A549 (cell line): ENCODE measurements at regions not wholly inside any gene's neighbourhood (a gene's known extent, or its start where the extent isn't known, plus 50 kb on each side); places are given as distances from the start of the nearest gene placed in this dataset.

ENCODE experiments used
- CHD2 ChIP-seq: fragments of 150-350 bp; IDR thresholded peaks from 2 replicates; pipeline ENCODE4 v1.6.1; 2014; ENCODE audit warnings: low read length; ENCODE audit not compliant: partially characterized antibody
- JUN ChIP-seq, 2 experiments: fragments of >200 bp; sonication (Bioruptor Twin); formaldehyde crosslinking; IDR thresholded peaks; 2 replicates in 1 of 2; 3 replicates in 1 of 2; pipeline ENCODE4 v1.6.1; 2016 to 2017
- JUNB ChIP-seq: fragments of >200 bp; sonication (Bioruptor Twin); formaldehyde crosslinking; IDR thresholded peaks from 2 replicates; pipeline ENCODE4 v1.6.1; 2016
- MAX ChIP-seq: IDR thresholded peaks from 2 replicates; pipeline ENCODE4 v1.6.1; 2012
- MAZ ChIP-seq: fragments of 150-350 bp; IDR thresholded peaks from 2 replicates; pipeline ENCODE4 v1.6.1; 2014; ENCODE audit warnings: antibody characterized with exemption, low read depth, low read length, borderline replicate concordance
- MYC ChIP-seq: IDR thresholded peaks from 2 replicates; pipeline ENCODE4 v1.6.1; 2012; ENCODE audit warnings: mild to moderate bottlenecking, inconsistent platforms, low read length, improper control_type of control experiment, borderline replicate concordance
- POLR2A ChIP-seq: IDR thresholded peaks from 2 replicates; pipeline ENCODE4 v1.6.1; 2012; ENCODE audit warnings: mild to moderate bottlenecking, low read length
- REST ChIP-seq: fragments of 200-600 bp; sonication (generic); IDR thresholded peaks from 2 replicates; pipeline ENCODE4 v1.6.1; 2016; ENCODE audit warnings: antibody characterized with exemption, mild to moderate bottlenecking, moderate library complexity
- RFX5 ChIP-seq: fragments of 450-650 bp; IDR thresholded peaks from 2 replicates; pipeline ENCODE4 v1.7.1; 2014; ENCODE audit warnings: antibody characterized with exemption, mild to moderate bottlenecking, moderate library complexity
- TF ChIP-seq, protein P1 (sequence below): fragments of 250-450 bp; sonication (Bioruptor Pico); IDR thresholded peaks from 2 replicates; pipeline ENCODE4 v1.5.0; 2021; ENCODE audit warnings: mild to moderate bottlenecking, moderate library complexity, borderline replicate concordance
- TF ChIP-seq, protein P2 (sequence below): fragments of >200 bp; sonication (Bioruptor Twin); formaldehyde crosslinking; IDR thresholded peaks from 3 replicates; pipeline ENCODE4 v1.5.1; 2016

DNA sequence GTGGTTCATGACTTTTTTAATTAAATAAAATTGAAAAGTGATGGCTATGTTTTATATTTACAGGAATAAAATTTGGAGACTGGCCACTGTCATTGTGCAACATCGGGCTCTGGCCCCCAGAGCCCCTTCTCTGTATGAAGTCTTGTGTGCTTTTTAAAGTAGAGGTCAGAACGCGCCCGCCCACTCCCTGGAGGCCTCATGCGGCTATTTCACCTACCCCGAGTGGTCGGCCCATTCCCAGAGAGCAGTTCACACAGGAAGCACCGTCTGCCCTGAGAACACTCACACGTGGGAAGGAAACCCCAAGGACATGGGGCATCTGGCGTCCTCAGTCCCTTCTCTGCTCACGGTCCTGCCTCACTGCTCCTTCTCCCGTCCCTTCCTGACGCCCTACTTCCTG is 296.9 kb upstream of the SALL3 start:
- TF ChIP-seq, protein P1, sequence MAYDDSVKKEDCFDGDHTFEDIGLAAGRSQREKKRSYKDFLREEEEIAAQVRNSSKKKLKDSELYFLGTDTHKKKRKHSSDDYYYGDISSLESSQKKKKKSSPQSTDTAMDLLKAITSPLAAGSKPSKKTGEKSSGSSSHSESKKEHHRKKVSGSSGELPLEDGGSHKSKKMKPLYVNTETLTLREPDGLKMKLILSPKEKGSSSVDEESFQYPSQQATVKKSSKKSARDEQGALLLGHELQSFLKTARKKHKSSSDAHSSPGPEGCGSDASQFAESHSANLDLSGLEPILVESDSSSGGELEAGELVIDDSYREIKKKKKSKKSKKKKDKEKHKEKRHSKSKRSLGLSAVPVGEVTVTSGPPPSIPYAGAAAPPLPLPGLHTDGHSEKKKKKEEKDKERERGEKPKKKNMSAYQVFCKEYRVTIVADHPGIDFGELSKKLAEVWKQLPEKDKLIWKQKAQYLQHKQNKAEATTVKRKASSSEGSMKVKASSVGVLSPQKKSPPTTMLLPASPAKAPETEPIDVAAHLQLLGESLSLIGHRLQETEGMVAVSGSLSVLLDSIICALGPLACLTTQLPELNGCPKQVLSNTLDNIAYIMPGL (CRISPR knock-in tag), result no peak
- TF ChIP-seq, protein P2, sequence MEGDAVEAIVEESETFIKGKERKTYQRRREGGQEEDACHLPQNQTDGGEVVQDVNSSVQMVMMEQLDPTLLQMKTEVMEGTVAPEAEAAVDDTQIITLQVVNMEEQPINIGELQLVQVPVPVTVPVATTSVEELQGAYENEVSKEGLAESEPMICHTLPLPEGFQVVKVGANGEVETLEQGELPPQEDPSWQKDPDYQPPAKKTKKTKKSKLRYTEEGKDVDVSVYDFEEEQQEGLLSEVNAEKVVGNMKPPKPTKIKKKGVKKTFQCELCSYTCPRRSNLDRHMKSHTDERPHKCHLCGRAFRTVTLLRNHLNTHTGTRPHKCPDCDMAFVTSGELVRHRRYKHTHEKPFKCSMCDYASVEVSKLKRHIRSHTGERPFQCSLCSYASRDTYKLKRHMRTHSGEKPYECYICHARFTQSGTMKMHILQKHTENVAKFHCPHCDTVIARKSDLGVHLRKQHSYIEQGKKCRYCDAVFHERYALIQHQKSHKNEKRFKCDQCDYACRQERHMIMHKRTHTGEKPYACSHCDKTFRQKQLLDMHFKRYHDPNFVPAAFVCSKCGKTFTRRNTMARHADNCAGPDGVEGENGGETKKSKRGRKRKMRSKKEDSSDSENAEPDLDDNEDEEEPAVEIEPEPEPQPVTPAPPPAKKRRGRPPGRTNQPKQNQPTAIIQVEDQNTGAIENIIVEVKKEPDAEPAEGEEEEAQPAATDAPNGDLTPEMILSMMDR, result no peak
- no peak for TF ChIP-seq JUN (IDR thresholded peaks at IDR 0.05)
- no peak for TF ChIP-seq POLR2A
- no peak for TF ChIP-seq RFX5
- TF ChIP-seq REST, result no peak
- TF ChIP-seq MAX, result no peak
- no peak for TF ChIP-seq MYC
- TF ChIP-seq CHD2, result no peak
- TF ChIP-seq JUNB, result no peak
- TF ChIP-seq MAZ, result no peak
